Liver (tissue), 8 donors: ENCODE measurements at regions not wholly inside any gene's neighbourhood (a gene's known extent, or its start where the extent isn't known, plus 50 kb on each side); places are given as distances from the start of the nearest gene placed in this dataset.

Source experiments
- DNase-seq: peaks from one replicate; pipeline ENCODE4 v3.0.0-alpha.2; 2017; ENCODE audit warnings: low spot score
- H3K27ac ChIP-seq, 2 donors: one replicate each; pipeline ENCODE4 v1.7.0; 2013; ENCODE audit warnings: inconsistent platforms in 2 of 2, low read length in 2 of 2, control low read depth in 1 of 2, low read depth in 1 of 2, mild to moderate bottlenecking in 1 of 2
- H3K27me3 ChIP-seq, 4 donors: one replicate each; pipeline versions ENCODE4 v1.6.1 to v1.7.0; 2013; ENCODE audit warnings: low read length in 3 of 4, inconsistent platforms in 1 of 4, mild to moderate bottlenecking in 1 of 4, moderate library complexity in 1 of 4; ENCODE audit not compliant: control insufficient read depth in 4 of 4, insufficient read depth in 4 of 4
- H3K36me3 ChIP-seq, 4 donors: one replicate each; pipeline versions ENCODE4 v1.6.1 to v1.7.0; 2013; ENCODE audit warnings: low read length in 3 of 4, mild to moderate bottlenecking in 3 of 4, low read depth in 1 of 4, moderate library complexity in 1 of 4; ENCODE audit not compliant: control insufficient read depth in 4 of 4, insufficient read depth in 3 of 4
- H3K4me1 ChIP-seq, 4 donors: one replicate each; pipeline versions ENCODE4 v1.6.1 to v1.7.0; 2013; ENCODE audit warnings: low read length in 3 of 4, mild to moderate bottlenecking in 3 of 4, moderate library complexity in 1 of 4; ENCODE audit not compliant: control insufficient read depth in 4 of 4, insufficient read depth in 4 of 4
- H3K4me3 ChIP-seq, 3 donors: one replicate each; pipeline versions ENCODE4 v1.6.1 to v1.7.0; 2013; ENCODE audit warnings: low read length in 3 of 3, control low read depth in 1 of 3, low read depth in 1 of 3, mild to moderate bottlenecking in 1 of 3
- H3K9ac ChIP-seq, 2 donors: one replicate each; pipeline ENCODE4 v1.7.0; 2013; ENCODE audit warnings: low read length in 2 of 2, mild to moderate bottlenecking in 2 of 2, moderate library complexity in 2 of 2, control low read depth in 1 of 2, low read depth in 1 of 2
- H3K9me3 ChIP-seq, 4 donors: one replicate each; pipeline versions ENCODE4 v1.6.1 to v1.7.0; 2013; ENCODE audit warnings: low read length in 3 of 4; ENCODE audit not compliant: control insufficient read depth in 4 of 4
- EGR1 ChIP-seq, 2 donors: IDR thresholded peaks; 2 replicates each; pipeline ENCODE4 v1.6.1; 2016 to 2018; ENCODE audit warnings: antibody characterized with exemption in 2 of 2, low read depth in 2 of 2
- FOXA1 ChIP-seq: IDR thresholded peaks from 2 replicates; pipeline ENCODE4 v1.6.1; 2016; ENCODE audit warnings: antibody characterized with exemption
- GABPA ChIP-seq, 2 donors: IDR thresholded peaks in 1 of 2; conservative IDR thresholded peaks in 1 of 2; 2 replicates each; pipeline ENCODE4 v1.6.1; 2016; ENCODE audit warnings: antibody characterized with exemption in 2 of 2, mild to moderate bottlenecking in 1 of 2, moderate library complexity in 1 of 2
- HNF4A ChIP-seq, 2 donors: conservative IDR thresholded peaks; 2 replicates each; pipeline ENCODE4 v1.6.1; 2016; ENCODE audit warnings: antibody characterized with exemption in 2 of 2, mild to moderate bottlenecking in 2 of 2
- HNF4G ChIP-seq: IDR thresholded peaks from 2 replicates; pipeline ENCODE4 v1.6.1; 2016; ENCODE audit warnings: antibody characterized with exemption
- RXRA ChIP-seq, 2 donors: IDR thresholded peaks; 2 replicates each; pipeline ENCODE4 v1.6.1; 2017 to 2018; ENCODE audit warnings: antibody characterized with exemption in 2 of 2, mild to moderate bottlenecking in 1 of 2
- SP1 ChIP-seq: IDR thresholded peaks from 2 replicates; pipeline ENCODE4 v1.6.1; 2018; ENCODE audit warnings: antibody characterized with exemption, mild to moderate bottlenecking
- TAF1 ChIP-seq: conservative IDR thresholded peaks from 2 replicates; pipeline ENCODE4 v1.6.1; 2016; ENCODE audit warnings: antibody characterized with exemption, mild to moderate bottlenecking
- YY1 ChIP-seq: IDR thresholded peaks from 2 replicates; pipeline ENCODE4 v1.6.1; 2016; ENCODE audit warnings: antibody characterized with exemption, mild to moderate bottlenecking
- WGBS: extraction: QIAGEN DNeasy Blood & Tissue Kit; methylation state at CpG from one replicate; pipeline ENCODE4 v1.1.7; 2013; 5-methylcytosine and 5-hydroxymethylcytosine counted together
- TF ChIP-seq, protein P1 (sequence below): fragments of 150-350 bp; IDR thresholded peaks from 2 replicates; pipeline ENCODE4 v1.5.1; 2017; ENCODE audit warnings: improper control_type of control experiment, low read depth, low read length; ENCODE audit not compliant: missing input control
- TF ChIP-seq, protein P2 (sequence below): IDR thresholded peaks from 2 replicates; pipeline ENCODE4 v1.6.1; 2016; ENCODE audit warnings: antibody characterized with exemption, mild to moderate bottlenecking
- TF ChIP-seq, protein P3 (sequence below): IDR thresholded peaks from 2 replicates; pipeline ENCODE4 v1.6.1; 2016; ENCODE audit warnings: antibody characterized with exemption
- TF ChIP-seq, protein P4 (sequence below): IDR thresholded peaks from 2 replicates; pipeline ENCODE4 v1.6.1; 2016; ENCODE audit warnings: antibody characterized with exemption
- donor health status: healthy.
- donor health status: healthy.
- donor health status: healthy.
- donor health status: healthy.
- donor health status: healthy.

DNA sequence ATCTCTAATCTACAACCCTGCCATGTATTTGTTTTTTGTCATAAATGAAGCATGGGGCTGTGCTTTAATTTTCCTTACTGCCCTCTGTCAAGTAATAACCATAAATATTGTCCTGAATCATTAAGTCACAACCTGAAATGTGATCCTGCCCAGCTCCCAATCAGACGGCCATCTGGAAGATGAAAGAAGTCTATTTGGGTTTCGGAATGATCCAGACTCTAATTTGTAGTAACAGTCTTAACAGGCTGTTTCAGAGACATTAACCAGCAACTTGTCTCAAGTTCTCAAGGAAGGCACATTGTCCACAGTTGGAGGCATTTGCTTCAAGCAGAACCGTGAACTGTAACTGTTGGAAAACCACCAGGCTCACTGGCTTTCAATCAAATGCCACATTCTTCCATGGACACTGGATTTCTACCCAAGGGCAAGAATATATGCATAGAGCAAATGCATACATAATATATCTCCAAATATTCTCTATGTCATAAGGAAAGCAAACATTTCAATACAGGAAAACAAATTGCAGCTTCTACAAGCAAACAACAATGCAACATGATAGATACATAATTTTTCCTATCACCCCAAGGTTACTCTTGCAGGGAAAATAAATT lies 405.2 kb upstream of the NPVF start:
- Histone ChIP-seq H3K27ac (no peak overlapping the region), H3K9me3 (no peaks in the 10 kb centered on the region), H3K27me3 (no peaks in the 10 kb centered on the region), H3K9ac (no peak overlapping the region), H3K36me3 (no peaks in the 10 kb centered on the region), H3K4me1 (no peaks in the 10 kb centered on the region), H3K4me3 (no peak overlapping the region)
- no peak for DNase-seq
- 75% methylated on average over 3 of the region's 3 CpGs for WGBS
- TF ChIP-seq, protein P1, sequence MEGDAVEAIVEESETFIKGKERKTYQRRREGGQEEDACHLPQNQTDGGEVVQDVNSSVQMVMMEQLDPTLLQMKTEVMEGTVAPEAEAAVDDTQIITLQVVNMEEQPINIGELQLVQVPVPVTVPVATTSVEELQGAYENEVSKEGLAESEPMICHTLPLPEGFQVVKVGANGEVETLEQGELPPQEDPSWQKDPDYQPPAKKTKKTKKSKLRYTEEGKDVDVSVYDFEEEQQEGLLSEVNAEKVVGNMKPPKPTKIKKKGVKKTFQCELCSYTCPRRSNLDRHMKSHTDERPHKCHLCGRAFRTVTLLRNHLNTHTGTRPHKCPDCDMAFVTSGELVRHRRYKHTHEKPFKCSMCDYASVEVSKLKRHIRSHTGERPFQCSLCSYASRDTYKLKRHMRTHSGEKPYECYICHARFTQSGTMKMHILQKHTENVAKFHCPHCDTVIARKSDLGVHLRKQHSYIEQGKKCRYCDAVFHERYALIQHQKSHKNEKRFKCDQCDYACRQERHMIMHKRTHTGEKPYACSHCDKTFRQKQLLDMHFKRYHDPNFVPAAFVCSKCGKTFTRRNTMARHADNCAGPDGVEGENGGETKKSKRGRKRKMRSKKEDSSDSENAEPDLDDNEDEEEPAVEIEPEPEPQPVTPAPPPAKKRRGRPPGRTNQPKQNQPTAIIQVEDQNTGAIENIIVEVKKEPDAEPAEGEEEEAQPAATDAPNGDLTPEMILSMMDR = no peak
- TF ChIP-seq, protein P2, sequence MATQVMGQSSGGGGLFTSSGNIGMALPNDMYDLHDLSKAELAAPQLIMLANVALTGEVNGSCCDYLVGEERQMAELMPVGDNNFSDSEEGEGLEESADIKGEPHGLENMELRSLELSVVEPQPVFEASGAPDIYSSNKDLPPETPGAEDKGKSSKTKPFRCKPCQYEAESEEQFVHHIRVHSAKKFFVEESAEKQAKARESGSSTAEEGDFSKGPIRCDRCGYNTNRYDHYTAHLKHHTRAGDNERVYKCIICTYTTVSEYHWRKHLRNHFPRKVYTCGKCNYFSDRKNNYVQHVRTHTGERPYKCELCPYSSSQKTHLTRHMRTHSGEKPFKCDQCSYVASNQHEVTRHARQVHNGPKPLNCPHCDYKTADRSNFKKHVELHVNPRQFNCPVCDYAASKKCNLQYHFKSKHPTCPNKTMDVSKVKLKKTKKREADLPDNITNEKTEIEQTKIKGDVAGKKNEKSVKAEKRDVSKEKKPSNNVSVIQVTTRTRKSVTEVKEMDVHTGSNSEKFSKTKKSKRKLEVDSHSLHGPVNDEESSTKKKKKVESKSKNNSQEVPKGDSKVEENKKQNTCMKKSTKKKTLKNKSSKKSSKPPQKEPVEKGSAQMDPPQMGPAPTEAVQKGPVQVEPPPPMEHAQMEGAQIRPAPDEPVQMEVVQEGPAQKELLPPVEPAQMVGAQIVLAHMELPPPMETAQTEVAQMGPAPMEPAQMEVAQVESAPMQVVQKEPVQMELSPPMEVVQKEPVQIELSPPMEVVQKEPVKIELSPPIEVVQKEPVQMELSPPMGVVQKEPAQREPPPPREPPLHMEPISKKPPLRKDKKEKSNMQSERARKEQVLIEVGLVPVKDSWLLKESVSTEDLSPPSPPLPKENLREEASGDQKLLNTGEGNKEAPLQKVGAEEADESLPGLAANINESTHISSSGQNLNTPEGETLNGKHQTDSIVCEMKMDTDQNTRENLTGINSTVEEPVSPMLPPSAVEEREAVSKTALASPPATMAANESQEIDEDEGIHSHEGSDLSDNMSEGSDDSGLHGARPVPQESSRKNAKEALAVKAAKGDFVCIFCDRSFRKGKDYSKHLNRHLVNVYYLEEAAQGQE = no peak
- TF ChIP-seq SP1 (no peak), HNF4G (no peak), YY1 (no peak), RXRA (IDR thresholded peaks at IDR 0.05) (no peak), HNF4A (conservative IDR thresholded peaks at IDR 0.05) (no peak), EGR1 (IDR thresholded peaks at IDR 0.05; ENCODE audit: low read depth in 2 of 2) (no peak), FOXA1 (no peak), GABPA (IDR thresholded peaks at IDR 0.05 in 1 of 2, conservative IDR thresholded peaks at IDR 0.05 in 1 of 2) (no peak), TAF1 (no peak)
- TF ChIP-seq, protein P3, sequence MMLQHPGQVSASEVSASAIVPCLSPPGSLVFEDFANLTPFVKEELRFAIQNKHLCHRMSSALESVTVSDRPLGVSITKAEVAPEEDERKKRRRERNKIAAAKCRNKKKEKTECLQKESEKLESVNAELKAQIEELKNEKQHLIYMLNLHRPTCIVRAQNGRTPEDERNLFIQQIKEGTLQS = no peak
- TF ChIP-seq, protein P4, sequence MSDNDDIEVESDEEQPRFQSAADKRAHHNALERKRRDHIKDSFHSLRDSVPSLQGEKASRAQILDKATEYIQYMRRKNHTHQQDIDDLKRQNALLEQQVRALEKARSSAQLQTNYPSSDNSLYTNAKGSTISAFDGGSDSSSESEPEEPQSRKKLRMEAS = no peak

DNA sequence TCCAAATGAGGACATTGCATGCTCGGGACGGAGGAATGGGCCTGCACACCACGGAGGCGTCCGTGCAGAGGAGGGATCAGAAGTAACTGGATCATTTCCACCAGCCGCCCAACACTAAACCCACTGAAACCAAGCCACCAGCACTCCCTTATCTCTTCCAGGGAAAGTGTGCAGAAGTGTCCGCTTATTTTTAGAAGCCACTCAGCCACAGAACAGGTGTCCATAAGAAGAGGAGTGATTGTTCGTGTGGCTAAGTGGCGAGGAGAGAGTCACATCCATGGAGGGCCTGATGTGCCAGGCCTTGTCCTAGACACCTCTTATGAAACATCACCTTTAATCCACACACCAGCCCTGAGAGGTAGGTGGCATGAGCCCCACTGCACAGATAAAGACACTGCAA lies 407.9 kb upstream of the NPVF start:
- DNase-seq = no peak
- 95% methylated on average over 9 of the region's 9 CpGs for WGBS
- Histone ChIP-seq H3K27ac (no peak overlapping the region), H3K36me3 (no peaks in the 10 kb centered on the region), H3K9me3 (no peaks in the 10 kb centered on the region), H3K27me3 (no peaks in the 10 kb centered on the region), H3K4me1 (no peaks in the 10 kb centered on the region), H3K9ac (no peak overlapping the region), H3K4me3 (no peak overlapping the region)
- TF ChIP-seq, protein P1 = no peak
